PC-3 (cell line): ENCODE measurements at regions not wholly inside any gene's neighbourhood (a gene's known extent, or its start where the extent isn't known, plus 50 kb on each side); places are given as distances from the start of the nearest gene placed in this dataset.

Experiments used
- ATAC-seq: fragments of 200-7000 bp; cut with Tn5 transposase; 2 replicates; pipeline ENCODE4 v1.9.1; 2020; ENCODE audit warnings: mild to moderate bottlenecking, moderate library complexity
- BruUV-seq: library from RNA; stranded (reverse); fragments of 400-500 nt; replicated peaks from 2 replicates; lab custom pipeline; 2021; lab: Mats Ljungman, UMichigan
- CTCF ChIA-PET: fragments of 300-600 bp; sonication (Branson Sonifier 250); formaldehyde crosslinking; loops from one replicate; lab custom pipeline; 2022; ENCODE audit warnings: antibody characterized with exemption; lab: Charles Lee
- POLR2A ChIA-PET: fragments of 300-600 bp; sonication (Branson Sonifier 250); formaldehyde crosslinking; loops from one replicate; lab custom pipeline; 2022; ENCODE audit warnings: antibody characterized with exemption; ENCODE audit not compliant: unreplicated experiment; lab: Charles Lee
- DNase-seq: peaks from one replicate; pipeline ENCODE4 v3.0.0-alpha.2; 2015
- H2AFZ ChIP-seq: fragments of 300-600 bp; sonication (generic); 2 replicates; pipeline ENCODE4 v1.6.0; 2016; ENCODE audit warnings: antibody characterized with exemption, low read length
- H3F3A ChIP-seq: fragments of 300-600 bp; sonication (generic); one replicate; pipeline ENCODE4 v1.6.0; 2017; ENCODE audit warnings: antibody characterized with exemption, low read length, control low read depth, mild to moderate bottlenecking; ENCODE audit not compliant: unreplicated experiment
- H3K27ac ChIP-seq: fragments of 300-600 bp; sonication (generic); 2 replicates; pipeline ENCODE4 v1.5.1; 2016; ENCODE audit warnings: mild to moderate bottlenecking, low read length
- H3K27me3 ChIP-seq: fragments of 300-600 bp; sonication (generic); 2 replicates; pipeline ENCODE4 v1.6.1; 2016; ENCODE audit warnings: low read length, mixed read lengths
- H3K36me3 ChIP-seq: fragments of 300-600 bp; sonication (generic); 2 replicates; pipeline ENCODE4 v1.6.1; 2016; ENCODE audit warnings: low read depth, mixed run types, low read length, mixed read lengths
- H3K4me1 ChIP-seq: fragments of 300-600 bp; sonication (generic); 2 replicates; pipeline ENCODE4 v1.5.1; 2016; ENCODE audit warnings: low read length; ENCODE audit not compliant: insufficient read depth
- H3K4me2 ChIP-seq: fragments of 300-600 bp; sonication (generic); 2 replicates; pipeline ENCODE4 v1.6.0; 2016; ENCODE audit warnings: low read length
- H3K4me3 ChIP-seq: fragments of 300-600 bp; sonication (generic); 2 replicates; pipeline ENCODE4 v1.5.1; 2016; ENCODE audit warnings: mild to moderate bottlenecking, low read length, mixed read lengths
- H3K79me2 ChIP-seq: fragments of 300-600 bp; sonication (generic); 2 replicates; pipeline ENCODE4 v1.6.1; 2017; ENCODE audit warnings: low read length, mixed read lengths
- H3K9ac ChIP-seq: fragments of 300-600 bp; sonication (generic); 2 replicates; pipeline ENCODE4 v1.6.0; 2016; ENCODE audit warnings: mild to moderate bottlenecking, low read length
- H3K9me2 ChIP-seq: fragments of 300-600 bp; sonication (generic); replicated peaks from 2 replicates; pipeline ENCODE4 v1.6.1; 2016; ENCODE audit warnings: mixed run types, low read length, mixed read lengths
- H3K9me3 ChIP-seq: fragments of 300-600 bp; sonication (generic); 2 replicates; pipeline ENCODE4 v1.6.1; 2016; ENCODE audit warnings: low read length, mixed read lengths
- H4K20me1 ChIP-seq: fragments of 300-600 bp; sonication (generic); 2 replicates; pipeline ENCODE4 v1.6.1; 2016; ENCODE audit warnings: low read length, mixed read lengths
- EZH2 ChIP-seq: fragments of 300-600 bp; sonication (generic); IDR thresholded peaks from one replicate; pipeline ENCODE4 v1.6.1; 2017; ENCODE audit warnings: antibody characterized with exemption, mild to moderate bottlenecking, low read length; ENCODE audit not compliant: unreplicated experiment
- EZH2phosphoT487 ChIP-seq: fragments of 300-600 bp; sonication (generic); IDR thresholded peaks from 2 replicates; pipeline ENCODE4 v1.6.1; 2018; ENCODE audit warnings: mild to moderate bottlenecking, antibody characterized with exemption, low read length, borderline replicate concordance
- intact Hi-C: fragments of 100-400 bp; cut with micrococcal nuclease; formaldehyde crosslinking; loops from 2 replicates; pipeline ENCODE4 v1.9.0; 2023
- TF ChIP-seq, protein P1 (sequence below): fragments of 300-600 bp; sonication (generic); conservative IDR thresholded peaks from 2 replicates; pipeline ENCODE4 v1.5.1; 2017; ENCODE audit warnings: antibody characterized with exemption, low read depth, mild to moderate bottlenecking, low read length

GRCh38 chr2:12929758-12930157 is 213.0 kb downstream of the TRIB2 start:
- H3K4me2 ChIP-seq, result peak overlapping the region; percentile 84
- ChIA-PET POLR2A (interaction anchor here (1.4 kb wide), 1 partner anchor 214 kb away, joined by 22 read pairs; the partner anchor contains the start of gene TRIB2), CTCF (interaction anchor here (0.7 to 1.5 kb wide), 3 partner anchors 197 to 1100 kb away, joined by 3 to 9 read pairs (median 5); partner anchors contain the start of gene TRIB2)
- no peaks in the 10 kb centered on the region for H3K79me2 ChIP-seq
- H3K4me3 ChIP-seq, result peak overlapping the region; percentile 50; the same call in 1 of the 2 replicates
- H3F3A ChIP-seq, result peaks cover 9% of the 10 kb centered on the region
- H4K20me1 ChIP-seq, result no peaks in the 10 kb centered on the region
- H3K4me1 ChIP-seq, result peaks cover 33% of the 10 kb centered on the region
- H3K9ac ChIP-seq, result peak overlapping the region; percentile 82
- H3K9me2 ChIP-seq, result no peaks in the 10 kb centered on the region
- no peak for TF ChIP-seq EZH2
- no peak for TF ChIP-seq EZH2phosphoT487
- TF ChIP-seq, protein P1, sequence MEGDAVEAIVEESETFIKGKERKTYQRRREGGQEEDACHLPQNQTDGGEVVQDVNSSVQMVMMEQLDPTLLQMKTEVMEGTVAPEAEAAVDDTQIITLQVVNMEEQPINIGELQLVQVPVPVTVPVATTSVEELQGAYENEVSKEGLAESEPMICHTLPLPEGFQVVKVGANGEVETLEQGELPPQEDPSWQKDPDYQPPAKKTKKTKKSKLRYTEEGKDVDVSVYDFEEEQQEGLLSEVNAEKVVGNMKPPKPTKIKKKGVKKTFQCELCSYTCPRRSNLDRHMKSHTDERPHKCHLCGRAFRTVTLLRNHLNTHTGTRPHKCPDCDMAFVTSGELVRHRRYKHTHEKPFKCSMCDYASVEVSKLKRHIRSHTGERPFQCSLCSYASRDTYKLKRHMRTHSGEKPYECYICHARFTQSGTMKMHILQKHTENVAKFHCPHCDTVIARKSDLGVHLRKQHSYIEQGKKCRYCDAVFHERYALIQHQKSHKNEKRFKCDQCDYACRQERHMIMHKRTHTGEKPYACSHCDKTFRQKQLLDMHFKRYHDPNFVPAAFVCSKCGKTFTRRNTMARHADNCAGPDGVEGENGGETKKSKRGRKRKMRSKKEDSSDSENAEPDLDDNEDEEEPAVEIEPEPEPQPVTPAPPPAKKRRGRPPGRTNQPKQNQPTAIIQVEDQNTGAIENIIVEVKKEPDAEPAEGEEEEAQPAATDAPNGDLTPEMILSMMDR, result no peak
- no TSS peak for BruUV-seq
- intact Hi-C loops, result loop anchor here (2.0 to 10.0 kb wide), 6 partner anchors 63 to 1065 kb away; no protein-coding TSS in a partner anchor
- ATAC-seq (peak; percentile 39), DNase-seq (peak; percentile 89)
- H3K9me3 ChIP-seq, result no peaks in the 10 kb centered on the region
- no peak overlapping the region for H2AFZ ChIP-seq
- no peaks in the 10 kb centered on the region for H3K36me3 ChIP-seq
- H3K27me3 ChIP-seq, result no peaks in the 10 kb centered on the region
- H3K27ac ChIP-seq, result peak overlapping the region; percentile 97

DNA sequence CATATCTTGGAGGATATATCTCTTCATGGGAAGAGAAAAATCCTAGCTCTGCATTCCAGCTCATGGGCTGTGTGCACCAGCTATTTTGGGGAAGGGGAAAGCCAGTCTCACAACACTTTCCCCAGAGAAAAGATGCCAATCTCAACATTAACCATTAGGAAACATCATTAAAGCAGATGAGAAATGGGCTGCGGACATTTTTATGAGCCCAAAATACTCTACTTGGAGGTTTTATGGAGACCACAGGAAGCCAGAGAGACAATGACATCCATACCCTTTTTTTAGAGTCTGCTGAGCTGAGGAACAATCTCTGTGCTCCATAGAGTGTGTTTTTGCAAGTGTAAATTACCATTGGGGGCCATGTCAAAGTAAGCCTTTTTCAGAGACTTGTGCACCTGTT is 213.7 kb downstream of the TRIB2 start:
- Histone ChIP-seq H3K9me2 (no peaks in the 10 kb centered on the region), H3K79me2 (no peaks in the 10 kb centered on the region), H3K9me3 (no peaks in the 10 kb centered on the region), H3K4me3 (peak overlapping the region; percentile 13; the same call in 1 of the 2 replicates), H3K9ac (peak overlapping the region; percentile 82), H2AFZ (peak overlapping the region; percentile 55; the same call in 1 of the 2 replicates), H4K20me1 (no peaks in the 10 kb centered on the region), H3K4me2 (peak overlapping the region; percentile 84), H3K36me3 (no peaks in the 10 kb centered on the region), H3K27me3 (no peaks in the 10 kb centered on the region), H3K27ac (peak overlapping the region; percentile 97), H3F3A (peaks cover 9% of the 10 kb centered on the region), H3K4me1 (peaks cover 33% of the 10 kb centered on the region)
- peak; percentile 57 for DNase-seq
- BruUV-seq, result no TSS peak
- intact Hi-C loops, result loop anchor here (5.0 to 10.0 kb wide), 4 partner anchors 133 to 1066 kb away; no protein-coding TSS in a partner anchor
- CTCF ChIA-PET, result interaction anchor here (0.5 to 1.5 kb wide), 4 partner anchors 76 to 1101 kb away, joined by 5 to 9 read pairs (median 6); partner anchors contain the start of gene TRIB2
- POLR2A ChIA-PET, result no interaction called here
- ATAC-seq, result 0 out of 2 replicates have a peak, but pooled peaks have one; percentile 3
- TF ChIP-seq EZH2phosphoT487 (no peak), EZH2 (no peak)
- TF ChIP-seq, protein P1, result no peak
